GM13977 (cell line): ENCODE measurements at regions not wholly inside any gene's neighbourhood (a gene's known extent, or its start where the extent isn't known, plus 50 kb on each side); places are given as distances from the start of the nearest gene placed in this dataset.

Experiments used
- DNase-seq: peaks from one replicate; pipeline ENCODE4 v3.0.0; 2012; ENCODE audit warnings: low spot score
- in situ Hi-C: fragments of 300-500 bp; cut with MboI; formaldehyde crosslinking; loops from one replicate; pipeline ENCODE4 v1.12.0; 2022; ENCODE audit warnings: low sequenced_read_pairs, low pct_unique_long_range_greater_than_20kb, mixed read lengths, inconsistent platforms; ENCODE audit not compliant: unreplicated experiment
- TF ChIP-seq, protein P1 (sequence below): IDR thresholded peaks from 2 replicates; pipeline ENCODE4 v1.5.1; 2012; ENCODE audit warnings: mild to moderate bottlenecking, control low read depth; ENCODE audit not compliant: insufficient read depth; ENCODE audit errors: extremely low read depth, missing control alignments

DNA sequence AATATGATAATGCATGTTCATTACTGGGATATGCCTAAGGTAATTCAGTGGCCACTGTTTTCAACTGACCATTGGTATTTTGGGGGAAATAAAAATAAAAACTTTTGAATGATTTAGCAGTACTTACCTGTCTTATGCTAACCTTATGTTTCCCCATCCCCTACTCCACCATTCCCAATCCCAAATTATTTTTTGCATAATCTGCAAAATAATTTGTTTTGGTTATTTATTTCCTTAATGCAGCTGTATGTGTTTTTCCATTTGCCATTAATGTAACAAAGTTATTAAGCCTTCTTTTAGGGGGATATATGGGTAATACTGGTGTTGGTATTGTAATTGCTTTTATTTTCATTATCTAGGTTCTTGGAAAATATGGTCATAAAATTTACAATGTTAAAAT lies 213.9 kb upstream of the GULP1 start:
- in situ Hi-C loops: no loop called here
- TF ChIP-seq, protein P1, sequence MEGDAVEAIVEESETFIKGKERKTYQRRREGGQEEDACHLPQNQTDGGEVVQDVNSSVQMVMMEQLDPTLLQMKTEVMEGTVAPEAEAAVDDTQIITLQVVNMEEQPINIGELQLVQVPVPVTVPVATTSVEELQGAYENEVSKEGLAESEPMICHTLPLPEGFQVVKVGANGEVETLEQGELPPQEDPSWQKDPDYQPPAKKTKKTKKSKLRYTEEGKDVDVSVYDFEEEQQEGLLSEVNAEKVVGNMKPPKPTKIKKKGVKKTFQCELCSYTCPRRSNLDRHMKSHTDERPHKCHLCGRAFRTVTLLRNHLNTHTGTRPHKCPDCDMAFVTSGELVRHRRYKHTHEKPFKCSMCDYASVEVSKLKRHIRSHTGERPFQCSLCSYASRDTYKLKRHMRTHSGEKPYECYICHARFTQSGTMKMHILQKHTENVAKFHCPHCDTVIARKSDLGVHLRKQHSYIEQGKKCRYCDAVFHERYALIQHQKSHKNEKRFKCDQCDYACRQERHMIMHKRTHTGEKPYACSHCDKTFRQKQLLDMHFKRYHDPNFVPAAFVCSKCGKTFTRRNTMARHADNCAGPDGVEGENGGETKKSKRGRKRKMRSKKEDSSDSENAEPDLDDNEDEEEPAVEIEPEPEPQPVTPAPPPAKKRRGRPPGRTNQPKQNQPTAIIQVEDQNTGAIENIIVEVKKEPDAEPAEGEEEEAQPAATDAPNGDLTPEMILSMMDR: no peak
- DNase-seq: no peak

DNA sequence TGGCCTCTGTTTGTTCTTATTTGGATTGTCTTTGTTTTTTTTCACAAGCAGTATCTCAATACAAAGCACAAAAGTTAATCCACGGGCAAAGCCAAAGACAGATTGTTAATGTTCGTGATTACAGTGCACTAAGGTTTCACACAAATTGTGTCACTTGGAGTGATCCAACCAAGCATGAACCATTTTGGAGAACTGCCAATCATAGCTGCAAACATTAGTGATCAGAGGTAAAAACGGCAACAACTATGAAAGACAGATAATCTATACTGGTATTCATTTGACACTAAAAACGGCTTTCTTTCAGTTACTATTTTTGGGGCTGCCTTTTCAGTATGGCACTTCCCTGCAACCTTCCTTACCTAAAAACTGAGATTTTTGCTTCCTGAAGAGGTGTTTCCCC lies 213.1 kb upstream of the GULP1 start:
- in situ Hi-C loops: no loop called here
- TF ChIP-seq, protein P1: no peak
- no peak for DNase-seq

DNA sequence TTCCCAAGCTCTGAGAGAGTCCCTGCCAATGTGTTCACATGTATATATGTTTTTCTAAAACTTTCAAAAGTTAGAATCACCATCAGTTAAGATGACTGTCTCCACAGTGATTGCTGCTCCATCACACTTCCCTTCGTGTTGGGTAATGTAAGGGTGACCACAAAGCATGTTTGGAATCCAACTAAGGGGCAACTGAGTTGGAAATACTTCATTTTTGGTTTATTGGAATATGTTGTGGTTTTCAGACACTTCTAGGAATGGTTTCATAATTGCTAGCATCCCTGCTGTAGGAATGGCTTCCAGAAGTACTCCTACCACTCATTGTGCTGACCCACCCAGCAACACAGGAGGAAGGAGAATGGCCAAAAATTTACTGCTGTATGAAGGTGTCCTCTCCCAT lies 212.5 kb upstream of the GULP1 start:
- TF ChIP-seq, protein P1: no peak
- DNase-seq: no peak
- in situ Hi-C loops: no loop called here

GRCh38 chr2:188085421-188085820 lies 206.3 kb upstream of the GULP1 start:
- TF ChIP-seq, protein P1: no peak
- in situ Hi-C loops: no loop called here
- DNase-seq: no peak

DNA sequence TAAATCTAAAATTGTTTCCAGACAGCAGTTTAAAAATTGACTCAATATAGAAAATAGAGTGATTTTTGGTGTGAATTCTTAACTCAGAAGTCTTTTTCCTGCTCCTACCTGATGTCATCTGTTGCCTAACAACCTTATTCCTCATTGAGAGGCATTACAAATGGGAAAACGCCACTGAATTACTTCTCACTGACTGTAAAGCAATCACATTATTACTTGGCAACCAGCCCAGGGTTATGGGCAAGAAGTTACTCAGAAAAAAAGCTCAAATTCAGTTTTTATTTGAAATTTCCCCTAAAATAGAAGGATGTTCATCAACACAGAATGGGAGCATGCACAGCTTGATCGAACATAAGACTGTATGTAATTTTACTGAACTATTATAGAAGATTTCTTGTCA lies 201.8 kb upstream of the GULP1 start:
- in situ Hi-C loops: no loop called here

GRCh38 chr2:188091220-188091619 lies 200.5 kb upstream of the GULP1 start:
- in situ Hi-C loops: no loop called here
- TF ChIP-seq, protein P1: no peak
- no peak for DNase-seq

More for the DNA sequence above, 201.8 kb upstream of the GULP1 start:
- TF ChIP-seq, protein P1: no peak
- no peak for DNase-seq

GRCh38 chr2:188092734-188093133 lies 198.9 kb upstream of the GULP1 start:
- TF ChIP-seq, protein P1: no peak
- no peak for DNase-seq
- in situ Hi-C loops: no loop called here
